Ovary (tissue), 3 donors: ENCODE measurements at regions not wholly inside any gene's neighbourhood (a gene's known extent, or its start where the extent isn't known, plus 50 kb on each side); places are given as distances from the start of the nearest gene placed in this dataset.

Source experiments
- POLR2A ChIP-seq: fragments of 450-650 bp; IDR thresholded peaks from one replicate; pipeline ENCODE4 v1.6.1; 2017; ENCODE audit warnings: antibody characterized with exemption, mild to moderate bottlenecking, moderate library complexity
- TF ChIP-seq, protein P1 (sequence below), 3 donors: fragments of 450-650 bp in 2 of 3; fragments of 200-600 bp in 1 of 3; IDR thresholded peaks; one replicate each; pipeline versions ENCODE4 v1.5.1 to v1.8.0; 2016 to 2022; ENCODE audit warnings: antibody characterized with exemption in 3 of 3, mild to moderate bottlenecking in 1 of 3
- donor health status: DM: no; HTN: no; CAD: no.

DNA sequence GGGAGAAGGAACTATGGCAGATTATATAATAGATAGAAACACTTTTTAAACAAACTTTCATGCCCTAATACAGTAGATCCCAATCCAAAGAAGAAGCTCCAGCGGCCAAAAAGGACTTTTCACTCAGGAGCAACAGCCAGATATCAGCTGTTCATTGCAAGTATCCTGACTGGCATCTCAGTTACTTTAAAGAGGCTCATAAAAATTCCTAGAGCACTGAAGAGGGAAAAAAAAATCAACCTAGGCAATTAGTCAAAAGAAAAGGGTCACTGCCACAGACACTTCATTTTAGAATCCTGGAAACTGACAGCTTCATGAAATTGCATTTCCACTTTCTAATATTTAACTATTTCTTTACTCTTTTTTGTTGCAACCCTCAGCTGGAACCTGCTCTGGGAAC lies 170.6 kb upstream of the SOX6 start:
- no peak for TF ChIP-seq POLR2A
- TF ChIP-seq, protein P1, sequence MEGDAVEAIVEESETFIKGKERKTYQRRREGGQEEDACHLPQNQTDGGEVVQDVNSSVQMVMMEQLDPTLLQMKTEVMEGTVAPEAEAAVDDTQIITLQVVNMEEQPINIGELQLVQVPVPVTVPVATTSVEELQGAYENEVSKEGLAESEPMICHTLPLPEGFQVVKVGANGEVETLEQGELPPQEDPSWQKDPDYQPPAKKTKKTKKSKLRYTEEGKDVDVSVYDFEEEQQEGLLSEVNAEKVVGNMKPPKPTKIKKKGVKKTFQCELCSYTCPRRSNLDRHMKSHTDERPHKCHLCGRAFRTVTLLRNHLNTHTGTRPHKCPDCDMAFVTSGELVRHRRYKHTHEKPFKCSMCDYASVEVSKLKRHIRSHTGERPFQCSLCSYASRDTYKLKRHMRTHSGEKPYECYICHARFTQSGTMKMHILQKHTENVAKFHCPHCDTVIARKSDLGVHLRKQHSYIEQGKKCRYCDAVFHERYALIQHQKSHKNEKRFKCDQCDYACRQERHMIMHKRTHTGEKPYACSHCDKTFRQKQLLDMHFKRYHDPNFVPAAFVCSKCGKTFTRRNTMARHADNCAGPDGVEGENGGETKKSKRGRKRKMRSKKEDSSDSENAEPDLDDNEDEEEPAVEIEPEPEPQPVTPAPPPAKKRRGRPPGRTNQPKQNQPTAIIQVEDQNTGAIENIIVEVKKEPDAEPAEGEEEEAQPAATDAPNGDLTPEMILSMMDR (IDR thresholded peaks at IDR 0.05): no peak
